HuH-7 (cell line): ENCODE measurements at regions not wholly inside any gene's neighbourhood (a gene's known extent, or its start where the extent isn't known, plus 50 kb on each side); places are given as distances from the start of the nearest gene placed in this dataset.

Source experiments
- DNase-seq: peaks from one replicate; pipeline ENCODE4 v3.0.0; 2011; ENCODE audit warnings: low spot score

GRCh38 chr9:129330711-129331492 is 152.8 kb upstream of the IER5L start:
- no peak for DNase-seq

- no peak for DNase-seq
These were observed 150.4 kb upstream of the IER5L start for GRCh38 chr9:129328355-129329042.

- DNase-seq, result no peak
These were observed 149.7 kb upstream of the IER5L start for GRCh38 chr9:129327552-129328328.

- no peak for DNase-seq
These were observed 148.3 kb upstream of the IER5L start for GRCh38 chr9:129326061-129327005.

- DNase-seq, result no peak
These were observed 146.9 kb upstream of the IER5L start for GRCh38 chr9:129324808-129325502.

- no peak for DNase-seq
These were observed 146.0 kb upstream of the IER5L start for GRCh38 chr9:129323999-129324553.

- no peak for DNase-seq
These were observed 145.4 kb upstream of the IER5L start for GRCh38 chr9:129323376-129323998.

- no peak for DNase-seq
These were observed 144.7 kb upstream of the IER5L start for GRCh38 chr9:129322641-129323375.

GRCh38 chr9:129322022-129322621 is 144.1 kb upstream of the IER5L start:
- no peak for DNase-seq

- no peak for DNase-seq
These were observed 143.4 kb upstream of the IER5L start for GRCh38 chr9:129321286-129322021.

- peak; percentile 90 for DNase-seq
These were observed 142.7 kb upstream of the IER5L start for GRCh38 chr9:129320575-129321285.

- DNase-seq, result no peak
These were observed 141.9 kb upstream of the IER5L start for GRCh38 chr9:129319938-129320481.

- no peak for DNase-seq
These were observed 141.2 kb upstream of the IER5L start for GRCh38 chr9:129319076-129319937.

- no peak for DNase-seq
These were observed 140.3 kb upstream of the IER5L start for GRCh38 chr9:129318121-129319075.
